ENCODE measurements at regions not wholly inside any gene's neighbourhood (a gene's known extent, or its start where the extent isn't known, plus 50 kb on each side); places are given as distances from the start of the nearest gene placed in this dataset.

GRCh38 chr5:54851449-54851848 lies 133.9 kb downstream of the ESM1 start:
- no peak for TF ChIP-seq POLR2A (IDR thresholded peaks at IDR 0.05; ENCODE audit: borderline replicate concordance, extremely low read depth, insufficient read depth, insufficient read length)
- no peak for TF ChIP-seq CEBPB (IDR thresholded peaks at IDR 0.05; ENCODE audit: low read depth)
- TF ChIP-seq, protein P1, sequence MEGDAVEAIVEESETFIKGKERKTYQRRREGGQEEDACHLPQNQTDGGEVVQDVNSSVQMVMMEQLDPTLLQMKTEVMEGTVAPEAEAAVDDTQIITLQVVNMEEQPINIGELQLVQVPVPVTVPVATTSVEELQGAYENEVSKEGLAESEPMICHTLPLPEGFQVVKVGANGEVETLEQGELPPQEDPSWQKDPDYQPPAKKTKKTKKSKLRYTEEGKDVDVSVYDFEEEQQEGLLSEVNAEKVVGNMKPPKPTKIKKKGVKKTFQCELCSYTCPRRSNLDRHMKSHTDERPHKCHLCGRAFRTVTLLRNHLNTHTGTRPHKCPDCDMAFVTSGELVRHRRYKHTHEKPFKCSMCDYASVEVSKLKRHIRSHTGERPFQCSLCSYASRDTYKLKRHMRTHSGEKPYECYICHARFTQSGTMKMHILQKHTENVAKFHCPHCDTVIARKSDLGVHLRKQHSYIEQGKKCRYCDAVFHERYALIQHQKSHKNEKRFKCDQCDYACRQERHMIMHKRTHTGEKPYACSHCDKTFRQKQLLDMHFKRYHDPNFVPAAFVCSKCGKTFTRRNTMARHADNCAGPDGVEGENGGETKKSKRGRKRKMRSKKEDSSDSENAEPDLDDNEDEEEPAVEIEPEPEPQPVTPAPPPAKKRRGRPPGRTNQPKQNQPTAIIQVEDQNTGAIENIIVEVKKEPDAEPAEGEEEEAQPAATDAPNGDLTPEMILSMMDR (IDR thresholded peaks at IDR 0.05 in 2 of 3, conservative IDR thresholded peaks at IDR 0.05 in 1 of 3; ENCODE audit: borderline replicate concordance in 1 of 3, insufficient read depth in 1 of 3, low read depth in 2 of 3, low read length in 2 of 3), result no peak
- TF ChIP-seq JUND (IDR thresholded peaks at IDR 0.05), result no peak
- no peak for TF ChIP-seq ELF1 (IDR thresholded peaks at IDR 0.05; ENCODE audit: borderline replicate concordance, low read depth)
- TF ChIP-seq SIN3A (IDR thresholded peaks at IDR 0.05; ENCODE audit: low read depth), result no peak
- TF ChIP-seq SP1 (IDR thresholded peaks at IDR 0.05; ENCODE audit: low read depth), result no peak
- no peak for TF ChIP-seq RAD21 (IDR thresholded peaks at IDR 0.05; ENCODE audit: low read depth)
- TF ChIP-seq EZH2 (IDR thresholded peaks at IDR 0.05), result no peak
- no peak for TF ChIP-seq MAX (IDR thresholded peaks at IDR 0.05)
- TF ChIP-seq ZNF274 (IDR thresholded peaks at IDR 0.05; ENCODE audit: low read depth, low read length), result no peak
- TF ChIP-seq POLR2AphosphoS5 (IDR thresholded peaks at IDR 0.05; ENCODE audit: low read depth, low read length), result no peak

Data from HCT116 (cell line).